ENCODE measurements at regions not wholly inside any gene's neighbourhood (a gene's known extent, or its start where the extent isn't known, plus 50 kb on each side); places are given as distances from the start of the nearest gene placed in this dataset.
A peak's percentile ranks its signal among the peaks of the same experiment; 100 is the strongest.

DNA sequence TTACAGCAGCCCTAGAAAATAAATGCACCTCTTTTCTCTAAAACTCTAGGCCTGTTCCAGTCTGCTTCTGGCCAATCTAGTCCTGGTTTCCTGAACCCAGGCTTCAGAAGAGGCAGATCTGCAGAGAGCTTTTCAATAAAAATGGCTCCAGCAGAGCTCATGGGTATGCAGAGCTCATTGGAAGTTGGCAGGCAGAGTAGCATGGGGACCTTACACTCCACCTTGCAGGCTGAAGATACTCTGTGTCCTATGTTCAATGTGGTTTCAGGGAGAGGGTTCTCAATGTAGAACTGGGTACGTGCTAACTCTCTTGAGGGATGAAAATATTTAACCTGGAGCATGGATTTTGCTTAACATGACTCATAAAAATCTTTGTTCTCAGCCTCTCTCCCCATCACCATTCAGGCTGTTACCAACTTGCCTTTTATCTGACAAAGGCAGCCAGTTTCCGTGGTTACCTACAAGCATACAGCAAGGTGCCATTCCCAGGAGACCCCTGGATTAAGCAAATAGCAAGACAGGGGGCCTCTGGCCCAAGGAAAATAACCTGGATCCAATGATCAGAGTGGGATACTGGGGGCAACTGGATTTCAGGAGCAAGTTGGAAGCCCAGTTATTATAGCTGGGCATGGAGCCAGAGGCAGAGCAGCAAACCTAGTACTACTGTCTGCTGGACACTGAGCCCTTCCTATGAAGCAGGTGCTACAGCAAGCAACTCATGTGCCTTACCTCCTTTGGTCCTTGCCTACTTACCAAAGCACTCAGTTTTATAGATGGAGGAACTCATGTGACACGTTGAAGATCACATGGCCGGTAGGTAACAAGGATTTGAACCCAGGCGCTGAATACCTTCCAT, 98.2 kb upstream of the DHX40 start (continued):
- TF ChIP-seq, protein P1, sequence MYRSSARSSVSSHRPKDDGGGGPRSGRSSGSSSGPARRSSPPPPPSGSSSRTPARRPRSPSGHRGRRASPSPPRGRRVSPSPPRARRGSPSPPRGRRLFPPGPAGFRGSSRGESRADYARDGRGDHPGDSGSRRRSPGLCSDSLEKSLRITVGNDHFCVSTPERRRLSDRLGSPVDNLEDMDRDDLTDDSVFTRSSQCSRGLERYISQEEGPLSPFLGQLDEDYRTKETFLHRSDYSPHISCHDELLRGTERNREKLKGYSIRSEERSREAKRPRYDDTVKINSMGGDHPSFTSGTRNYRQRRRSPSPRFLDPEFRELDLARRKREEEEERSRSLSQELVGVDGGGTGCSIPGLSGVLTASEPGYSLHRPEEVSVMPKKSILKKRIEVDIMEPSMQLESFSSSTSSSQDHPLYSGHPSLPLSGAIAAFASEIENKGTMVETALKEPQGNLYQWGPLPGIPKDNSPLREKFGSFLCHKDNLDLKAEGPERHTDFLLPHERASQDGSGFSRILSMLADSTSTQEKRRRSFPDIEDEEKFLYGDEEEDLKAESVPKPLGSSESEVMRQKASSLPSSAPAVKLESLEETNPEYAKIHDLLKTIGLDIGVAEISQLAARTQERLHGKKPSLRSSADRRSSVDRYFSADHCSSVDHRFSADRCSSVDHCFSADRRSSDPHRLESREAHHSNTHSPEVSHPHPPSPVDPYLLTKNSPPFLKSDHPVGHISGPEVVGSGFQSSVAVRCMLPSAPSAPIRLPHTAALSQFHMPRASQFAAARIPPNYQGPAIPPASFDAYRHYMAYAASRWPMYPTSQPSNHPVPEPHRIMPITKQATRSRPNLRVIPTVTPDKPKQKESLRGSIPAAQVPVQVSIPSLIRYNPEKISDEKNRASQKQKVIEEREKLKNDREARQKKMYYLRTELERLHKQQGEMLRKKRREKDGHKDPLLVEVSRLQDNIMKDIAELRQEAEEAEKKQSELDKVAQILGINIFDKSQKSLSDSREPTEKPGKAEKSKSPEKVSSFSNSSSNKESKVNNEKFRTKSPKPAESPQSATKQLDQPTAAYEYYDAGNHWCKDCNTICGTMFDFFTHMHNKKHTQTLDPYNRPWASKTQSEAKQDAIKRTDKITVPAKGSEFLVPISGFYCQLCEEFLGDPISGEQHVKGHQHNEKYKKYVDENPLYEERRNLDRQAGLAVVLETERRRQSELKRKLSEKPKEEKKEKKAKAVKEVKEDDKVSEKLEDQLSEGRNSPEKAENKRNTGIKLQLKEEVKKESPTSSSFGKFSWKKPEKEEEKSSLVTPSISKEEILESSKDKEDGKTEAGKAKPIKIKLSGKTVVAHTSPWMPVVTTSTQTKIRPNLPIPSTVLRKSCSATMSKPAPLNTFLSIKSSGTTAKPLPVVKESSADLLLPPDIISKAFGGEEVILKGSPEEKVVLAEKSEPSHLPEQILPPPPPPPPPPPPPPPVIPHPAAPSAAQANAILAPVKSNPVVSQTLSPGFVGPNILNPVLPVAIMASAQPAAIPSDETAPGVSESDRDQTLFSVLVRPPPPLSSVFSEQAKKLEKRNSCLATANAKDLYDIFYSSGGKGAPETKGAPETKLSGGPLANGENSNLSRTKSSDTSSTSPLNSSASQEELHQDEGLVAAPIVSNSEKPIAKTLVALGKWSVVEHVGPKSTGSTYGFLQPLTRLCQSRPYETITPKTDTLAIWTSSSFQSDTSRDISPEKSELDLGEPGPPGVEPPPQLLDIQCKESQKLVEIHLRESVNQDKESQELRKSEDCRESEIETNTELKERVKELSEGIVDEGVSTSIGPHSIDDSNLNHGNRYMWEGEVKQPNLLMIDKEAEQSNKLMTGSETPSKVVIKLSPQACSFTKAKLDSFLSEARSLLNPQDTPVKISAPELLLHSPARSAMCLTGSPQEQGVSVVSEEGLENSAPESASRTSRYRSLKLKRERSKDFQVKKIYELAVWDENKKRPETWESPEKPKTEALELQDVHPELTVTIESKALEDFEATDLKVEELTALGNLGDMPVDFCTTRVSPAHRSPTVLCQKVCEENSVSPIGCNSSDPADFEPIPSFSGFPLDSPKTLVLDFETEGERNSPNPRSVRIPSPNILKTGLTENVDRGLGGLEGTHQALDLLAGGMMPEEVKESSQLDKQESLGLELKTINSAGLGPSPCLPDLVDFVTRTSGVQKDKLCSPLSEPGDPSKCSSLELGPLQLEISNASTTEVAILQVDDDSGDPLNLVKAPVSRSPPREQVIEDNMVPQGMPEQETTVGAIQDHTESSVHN (CRISPR knock-in tag; IDR thresholded peaks at IDR 0.05) = 0 out of 2 replicates have a peak, but pooled peaks have one; percentile 58
- no peak for TF ChIP-seq FOXC1 (CRISPR knock-in tag; IDR thresholded peaks at IDR 0.05; ENCODE audit: borderline replicate concordance)
- TF ChIP-seq NBN (conservative IDR thresholded peaks at IDR 0.05) = no peak
- TF ChIP-seq, protein P2, sequence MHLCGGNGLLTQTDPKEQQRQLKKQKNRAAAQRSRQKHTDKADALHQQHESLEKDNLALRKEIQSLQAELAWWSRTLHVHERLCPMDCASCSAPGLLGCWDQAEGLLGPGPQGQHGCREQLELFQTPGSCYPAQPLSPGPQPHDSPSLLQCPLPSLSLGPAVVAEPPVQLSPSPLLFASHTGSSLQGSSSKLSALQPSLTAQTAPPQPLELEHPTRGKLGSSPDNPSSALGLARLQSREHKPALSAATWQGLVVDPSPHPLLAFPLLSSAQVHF (CRISPR knock-in tag; IDR thresholded peaks at IDR 0.05) = no peak
- TF ChIP-seq KAT7 (CRISPR knock-in tag; IDR thresholded peaks at IDR 0.05; ENCODE audit: borderline replicate concordance) = no peak
- TF ChIP-seq SMAD1 (CRISPR knock-in tag; IDR thresholded peaks at IDR 0.05; ENCODE audit: borderline replicate concordance, low read depth) = no peak
- peak; percentile 58; the same call in 1 of the 2 replicates for TF ChIP-seq PAXIP1 (CRISPR knock-in tag; conservative IDR thresholded peaks at IDR 0.05)
- no peak for TF ChIP-seq GATAD1 (CRISPR knock-in tag; IDR thresholded peaks at IDR 0.05)
- 0 out of 2 replicates have a peak, but pooled peaks have one; percentile 12 for TF ChIP-seq RFX3 (CRISPR knock-in tag; IDR thresholded peaks at IDR 0.05)
- TF ChIP-seq ZNF720 (CRISPR knock-in tag; IDR thresholded peaks at IDR 0.05) = no peak
- no peak for TF ChIP-seq ZNF670 (CRISPR knock-in tag; IDR thresholded peaks at IDR 0.05; ENCODE audit: borderline replicate concordance)
- no peak for TF ChIP-seq ZNF260 (CRISPR knock-in tag; IDR thresholded peaks at IDR 0.05; ENCODE audit: borderline replicate concordance, low read depth)
- TF ChIP-seq ELF1 (CRISPR knock-in tag; IDR thresholded peaks at IDR 0.05) = 0 out of 2 replicates have a peak, but pooled peaks have one; percentile 14
- TF ChIP-seq ZNF557 (CRISPR knock-in tag; IDR thresholded peaks at IDR 0.05) = no peak
